SH-SY5Y (cell line): ENCODE measurements at regions not wholly inside any gene's neighbourhood (a gene's known extent, or its start where the extent isn't known, plus 50 kb on each side); places are given as distances from the start of the nearest gene placed in this dataset.

ENCODE experiments used
- GATA2 ChIP-seq: IDR thresholded peaks from 2 replicates; pipeline ENCODE4 v1.6.1; 2011; ENCODE audit warnings: mild to moderate bottlenecking, low read depth, low read length
- GATA3 ChIP-seq: IDR thresholded peaks from 2 replicates; pipeline ENCODE4 v1.6.1; 2011; ENCODE audit warnings: low read depth, mild to moderate bottlenecking, low read length, moderate library complexity

DNA sequence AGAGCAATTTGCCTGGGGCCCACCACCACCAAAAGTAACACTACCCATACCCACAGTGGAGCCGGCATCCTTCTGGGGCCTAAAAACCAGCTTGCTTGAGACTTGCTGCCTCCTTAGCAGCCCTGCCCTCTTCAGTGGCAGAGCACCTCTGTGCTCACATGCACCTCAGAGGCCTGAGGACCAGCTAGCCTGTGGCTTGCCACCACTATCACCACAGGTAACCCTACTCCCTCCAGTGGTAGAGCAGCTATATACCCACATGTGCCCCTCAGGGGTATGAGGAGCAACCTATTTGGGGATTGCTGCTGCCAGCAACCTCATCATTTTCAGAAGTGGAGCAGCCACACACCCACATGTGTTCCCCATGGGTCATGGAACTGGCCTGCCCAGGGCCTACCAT is 111.4 kb upstream of the SPRY2 start:
- no peak for TF ChIP-seq GATA3
- TF ChIP-seq GATA2: no peak
